Bronchial epithelial cell (primary cell): ENCODE measurements at regions not wholly inside any gene's neighbourhood (a gene's known extent, or its start where the extent isn't known, plus 50 kb on each side); places are given as distances from the start of the nearest gene placed in this dataset.

Experiments used
- DNase-seq: peaks from one replicate; pipeline ENCODE4 v3.0.0-alpha.2; 2010; ENCODE audit warnings: low read depth
- FAIRE-seq: peaks from 2 replicates; lab custom pipeline; 2011; peaks lifted over from hg19 to GRCh38; lab: Jason Lieb, UNC
- H3K27me3 ChIP-seq: 2 replicates; pipeline ENCODE4 v1.5.1; 2011; ENCODE audit warnings: low read length; ENCODE audit not compliant: control insufficient read depth, insufficient read depth
- H3K36me3 ChIP-seq: 2 replicates; pipeline ENCODE4 v1.5.1; 2011; ENCODE audit warnings: low read length; ENCODE audit not compliant: control insufficient read depth, insufficient read depth
- H3K4me3 ChIP-seq: 2 replicates; pipeline ENCODE4 v1.5.1; 2011; ENCODE audit warnings: mild to moderate bottlenecking, low read depth, low read length, control low read depth
- CTCF ChIP-seq: IDR thresholded peaks from 2 replicates; pipeline ENCODE4 v1.5.1; 2011; ENCODE audit warnings: mild to moderate bottlenecking, moderate library complexity, low read length, control low read depth, inconsistent platforms; ENCODE audit not compliant: insufficient read depth, severe bottlenecking

- no peak for DNase-seq
- H3K36me3 ChIP-seq, result no peaks in the 10 kb centered on the region
- no peak for FAIRE-seq
- no peaks in the 10 kb centered on the region for H3K27me3 ChIP-seq
- no peak for TF ChIP-seq CTCF
- H3K4me3 ChIP-seq, result no peak overlapping the region
Observed at GRCh38 chr20:24899153-24899552, 49.9 kb upstream of the CST7 start.
